BE2C (cell line): ENCODE measurements at regions not wholly inside any gene's neighbourhood (a gene's known extent, or its start where the extent isn't known, plus 50 kb on each side); places are given as distances from the start of the nearest gene placed in this dataset.
A peak's percentile ranks its signal among the peaks of the same experiment; 100 is the strongest.

Experiments used
- DNase-seq: peaks from one replicate; pipeline ENCODE4 v3.0.0-alpha.2; 2020
- H3K27me3 ChIP-seq: fragments of 250-450 bp; sonication (Bioruptor Pico); 2 replicates; pipeline ENCODE4 v1.5.1; 2020; ENCODE audit warnings: mild to moderate bottlenecking
- H3K36me3 ChIP-seq: fragments of 250-450 bp; sonication (Bioruptor Pico); 2 replicates; pipeline ENCODE4 v1.5.1; 2020; ENCODE audit warnings: mild to moderate bottlenecking
- H3K4me1 ChIP-seq: fragments of 250-450 bp; sonication (Bioruptor Pico); 2 replicates; pipeline ENCODE4 v1.5.1; 2020
- H3K4me3 ChIP-seq: 2 replicates; pipeline ENCODE4 v1.5.1; 2011; ENCODE audit warnings: low read depth, low read length
- H3K9me3 ChIP-seq: fragments of 250-450 bp; sonication (Bioruptor Pico); 2 replicates; pipeline ENCODE4 v1.5.1; 2020
- CTCF ChIP-seq: IDR thresholded peaks from 2 replicates; pipeline ENCODE4 v1.5.1; 2012; ENCODE audit warnings: mild to moderate bottlenecking, low read depth, low read length

DNA sequence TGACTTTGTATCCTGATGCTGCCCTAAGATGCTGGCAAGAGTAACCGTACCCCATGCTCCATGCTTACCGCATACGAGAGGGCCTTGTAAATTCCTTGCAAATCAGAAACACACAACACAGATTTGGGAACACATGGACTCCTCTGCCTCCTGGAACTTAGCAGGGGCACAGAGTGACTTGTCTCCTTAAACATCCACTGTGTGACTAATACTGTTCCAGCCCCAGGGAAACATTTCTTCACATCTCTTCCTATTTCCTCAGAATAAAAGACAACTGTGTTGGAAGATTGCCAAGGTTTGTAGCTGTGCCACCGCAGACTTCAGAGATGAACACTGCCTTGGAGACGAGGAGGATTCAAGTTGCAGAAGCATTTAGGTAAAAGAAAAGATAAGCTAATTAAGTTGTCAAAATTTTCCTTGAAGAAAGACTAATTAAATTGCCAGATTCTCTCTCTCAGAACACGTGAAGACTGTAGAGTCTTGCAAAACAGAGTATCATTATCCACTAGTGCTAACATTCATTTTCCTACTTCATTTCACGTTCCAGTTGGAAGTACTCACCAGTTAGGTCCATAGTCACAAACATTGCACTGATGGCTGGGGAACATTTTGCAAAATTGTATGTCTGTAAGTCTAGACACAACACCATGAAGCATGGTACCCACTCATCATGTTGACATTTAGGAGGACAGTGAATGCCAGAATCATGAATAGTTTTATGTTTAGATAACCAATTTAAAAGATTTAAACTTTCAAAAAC is 188.8 kb downstream of the TSN start:
- Histone ChIP-seq H3K36me3 (no peaks in the 10 kb centered on the region), H3K4me1 (no peaks in the 10 kb centered on the region), H3K9me3 (no peaks in the 10 kb centered on the region), H3K27me3 (no peaks in the 10 kb centered on the region), H3K4me3 (no peak overlapping the region)
- DNase-seq, result no peak
- TF ChIP-seq CTCF, result no peak

GRCh38 chr2:121947674-121948073 is 192.2 kb downstream of the TSN start:
- Histone ChIP-seq H3K4me1 (no peaks in the 10 kb centered on the region), H3K9me3 (no peaks in the 10 kb centered on the region), H3K36me3 (no peaks in the 10 kb centered on the region), H3K4me3 (no peak overlapping the region), H3K27me3 (no peaks in the 10 kb centered on the region)
- DNase-seq, result no peak
- no peak for TF ChIP-seq CTCF

- H3K36me3 ChIP-seq, result no peaks in the 10 kb centered on the region
- TF ChIP-seq CTCF, result no peak
- H3K9me3 ChIP-seq, result no peaks in the 10 kb centered on the region
- no peak overlapping the region for H3K4me3 ChIP-seq
- H3K4me1 ChIP-seq, result no peaks in the 10 kb centered on the region
- DNase-seq, result no peak
- H3K27me3 ChIP-seq, result no peaks in the 10 kb centered on the region
Observed at GRCh38 chr2:121949271-121949670, 193.8 kb downstream of the TSN start.

DNA sequence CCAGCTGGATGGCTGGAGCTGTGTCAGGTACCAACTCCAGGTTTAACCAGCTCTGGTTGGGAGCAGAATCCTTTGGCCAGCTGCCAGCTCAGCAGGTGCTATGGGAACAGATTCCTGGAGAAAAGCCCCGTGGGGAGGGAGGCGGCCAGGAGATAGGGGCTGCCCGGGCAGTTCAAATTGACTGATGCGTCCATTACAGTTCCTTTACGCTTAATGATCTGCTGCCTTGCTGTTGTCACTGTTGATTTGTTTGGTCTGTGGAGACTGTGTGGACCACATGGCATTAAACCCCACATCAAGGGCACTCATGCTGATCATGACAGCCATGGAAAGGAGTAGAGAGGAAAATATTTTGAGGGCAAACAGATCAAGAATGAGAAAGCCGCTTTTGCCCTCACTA is 200.0 kb downstream of the TSN start:
- Histone ChIP-seq H3K36me3 (no peaks in the 10 kb centered on the region), H3K9me3 (no peaks in the 10 kb centered on the region), H3K27me3 (no peaks in the 10 kb centered on the region), H3K4me1 (peaks cover 3% of the 10 kb centered on the region; the same call in 1 of the 2 replicates), H3K4me3 (peak overlapping the region; percentile 24)
- TF ChIP-seq CTCF, result no peak
- peak; percentile 54 for DNase-seq

DNA sequence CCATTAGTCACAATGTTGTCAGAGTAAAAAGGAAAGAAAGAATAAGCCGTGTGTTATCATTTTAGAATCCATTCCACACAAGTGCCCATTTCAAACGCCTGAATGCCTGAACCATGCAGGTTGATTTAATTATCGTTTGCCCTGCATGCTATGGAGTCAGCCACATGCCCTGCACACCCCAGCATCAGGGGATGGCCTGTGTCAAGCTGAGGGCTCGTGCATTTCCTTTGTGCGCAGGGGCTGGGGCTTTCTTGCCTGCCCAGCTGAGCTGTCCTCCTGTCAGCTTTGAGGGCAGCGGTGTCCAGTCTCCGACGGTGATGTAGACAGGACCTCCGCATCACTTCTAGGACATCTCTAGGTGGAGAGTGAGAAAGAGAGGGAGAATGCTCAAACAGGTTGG is 200.4 kb downstream of the TSN start:
- Histone ChIP-seq H3K9me3 (no peaks in the 10 kb centered on the region), H3K4me1 (peaks cover 3% of the 10 kb centered on the region; the same call in 1 of the 2 replicates), H3K4me3 (peak overlapping the region; percentile 24), H3K36me3 (no peaks in the 10 kb centered on the region), H3K27me3 (no peaks in the 10 kb centered on the region)
- DNase-seq, result peak; percentile 46
- TF ChIP-seq CTCF, result no peak

DNA sequence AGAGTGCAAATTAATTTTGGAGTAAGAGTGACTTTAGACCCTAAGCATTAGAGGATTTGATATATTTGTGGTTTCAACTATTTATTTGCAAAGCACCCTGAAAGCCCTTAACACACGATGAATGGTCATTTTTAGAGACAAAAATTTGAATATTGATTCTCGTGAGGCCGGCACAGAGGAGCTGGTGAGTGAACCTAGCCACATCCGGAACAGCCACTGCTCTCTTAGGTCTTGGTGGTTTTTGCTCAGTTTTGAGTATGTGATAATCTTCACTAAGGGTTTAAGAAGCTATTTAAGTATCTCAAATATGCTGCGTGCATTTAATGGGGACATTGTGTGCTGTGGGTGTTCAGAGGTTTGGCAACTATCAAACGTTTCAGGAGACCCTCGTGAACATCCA is 204.8 kb downstream of the TSN start:
- Histone ChIP-seq H3K4me1 (peaks cover 3% of the 10 kb centered on the region; the same call in 1 of the 2 replicates), H3K4me3 (no peak overlapping the region), H3K36me3 (no peaks in the 10 kb centered on the region), H3K27me3 (no peaks in the 10 kb centered on the region), H3K9me3 (no peaks in the 10 kb centered on the region)
- no peak for DNase-seq
- TF ChIP-seq CTCF, result no peak
